GM13976 (cell line): ENCODE measurements at regions not wholly inside any gene's neighbourhood (a gene's known extent, or its start where the extent isn't known, plus 50 kb on each side); places are given as distances from the start of the nearest gene placed in this dataset.

Experiments
- DNase-seq: peaks from one replicate; pipeline ENCODE4 v3.0.0; 2012; ENCODE audit warnings: low spot score
- in situ Hi-C: fragments of 300-500 bp; cut with MboI; formaldehyde crosslinking; loops from one replicate; pipeline ENCODE4 v1.12.0; 2022; ENCODE audit warnings: low sequenced_read_pairs, mixed read lengths, inconsistent platforms; ENCODE audit not compliant: unreplicated experiment
- TF ChIP-seq, protein P1 (sequence below): IDR thresholded peaks from 2 replicates; pipeline ENCODE4 v1.5.1; 2012; ENCODE audit warnings: borderline replicate concordance, mild to moderate bottlenecking; ENCODE audit not compliant: insufficient read depth; ENCODE audit errors: extremely low read depth, missing control alignments, control extremely low read depth

DNA sequence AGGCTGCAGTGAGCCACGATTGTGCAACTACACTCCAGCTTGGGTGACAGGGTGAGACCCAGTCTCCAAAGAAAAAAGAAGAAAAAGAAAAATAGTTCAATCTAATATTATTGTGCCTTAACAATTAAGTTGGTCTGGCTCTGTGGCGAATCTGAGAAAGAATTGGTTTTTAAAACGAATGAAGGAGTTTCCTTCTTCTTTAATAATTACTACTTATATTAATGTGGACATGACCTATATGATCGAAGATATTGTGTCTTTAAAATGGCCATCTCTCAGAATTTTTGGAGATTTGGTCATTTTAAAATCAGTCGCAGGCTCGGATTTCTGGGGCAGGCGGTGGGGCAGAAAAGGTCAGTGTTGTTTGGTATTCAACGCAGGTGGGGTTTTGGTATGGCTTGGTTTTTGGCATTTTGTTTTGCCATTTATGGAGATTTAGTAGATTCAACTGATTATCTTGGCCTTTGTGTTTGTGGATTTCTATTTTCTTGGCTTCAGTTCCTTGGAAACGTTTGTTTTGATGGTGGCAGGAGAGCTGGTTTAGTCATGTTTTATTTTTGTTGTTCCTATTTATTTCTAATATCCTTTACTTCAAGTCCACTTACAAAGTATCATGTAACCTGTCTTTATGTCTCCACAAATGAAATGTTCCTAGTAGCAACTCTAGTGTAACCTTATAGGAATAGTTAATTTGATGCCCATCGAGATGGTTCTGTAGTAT is 178.8 kb upstream of the MKLN1 start:
- TF ChIP-seq, protein P1, sequence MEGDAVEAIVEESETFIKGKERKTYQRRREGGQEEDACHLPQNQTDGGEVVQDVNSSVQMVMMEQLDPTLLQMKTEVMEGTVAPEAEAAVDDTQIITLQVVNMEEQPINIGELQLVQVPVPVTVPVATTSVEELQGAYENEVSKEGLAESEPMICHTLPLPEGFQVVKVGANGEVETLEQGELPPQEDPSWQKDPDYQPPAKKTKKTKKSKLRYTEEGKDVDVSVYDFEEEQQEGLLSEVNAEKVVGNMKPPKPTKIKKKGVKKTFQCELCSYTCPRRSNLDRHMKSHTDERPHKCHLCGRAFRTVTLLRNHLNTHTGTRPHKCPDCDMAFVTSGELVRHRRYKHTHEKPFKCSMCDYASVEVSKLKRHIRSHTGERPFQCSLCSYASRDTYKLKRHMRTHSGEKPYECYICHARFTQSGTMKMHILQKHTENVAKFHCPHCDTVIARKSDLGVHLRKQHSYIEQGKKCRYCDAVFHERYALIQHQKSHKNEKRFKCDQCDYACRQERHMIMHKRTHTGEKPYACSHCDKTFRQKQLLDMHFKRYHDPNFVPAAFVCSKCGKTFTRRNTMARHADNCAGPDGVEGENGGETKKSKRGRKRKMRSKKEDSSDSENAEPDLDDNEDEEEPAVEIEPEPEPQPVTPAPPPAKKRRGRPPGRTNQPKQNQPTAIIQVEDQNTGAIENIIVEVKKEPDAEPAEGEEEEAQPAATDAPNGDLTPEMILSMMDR: no peak
- in situ Hi-C loops: no loop called here
- no peak for DNase-seq

GRCh38 chr7:131149429-131149773 is 178.3 kb upstream of the MKLN1 start:
- in situ Hi-C loops: no loop called here
- no peak for DNase-seq
- TF ChIP-seq, protein P1: no peak

- in situ Hi-C loops: no loop called here
- no peak for DNase-seq
Observed at GRCh38 chr7:131149840-131150239, 177.8 kb upstream of the MKLN1 start.

GRCh38 chr7:131151034-131151433 is 176.6 kb upstream of the MKLN1 start:
- in situ Hi-C loops: no loop called here
- TF ChIP-seq, protein P1: no peak
- no peak for DNase-seq

More at GRCh38 chr7:131149840-131150239, 177.8 kb upstream of the MKLN1 start:
- TF ChIP-seq, protein P1: no peak

DNA sequence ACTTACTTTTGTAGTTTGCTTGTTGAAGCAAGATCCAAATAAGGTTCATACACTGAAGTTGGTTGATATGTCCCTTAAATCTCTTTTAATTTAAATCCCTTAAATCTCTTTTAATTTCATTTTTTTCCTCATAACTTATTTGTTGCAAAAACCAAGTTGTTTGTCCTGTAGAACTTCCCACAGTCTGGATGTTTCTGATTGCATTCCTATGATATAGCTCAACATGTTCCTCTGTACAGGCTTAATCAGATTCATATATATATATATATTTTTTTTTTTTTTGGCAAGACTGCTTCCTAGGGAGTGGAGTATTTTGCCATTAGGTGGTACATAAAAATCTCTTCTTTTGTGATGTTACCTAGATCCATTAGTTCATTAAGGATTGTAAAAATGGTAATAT is 174.9 kb upstream of the MKLN1 start:
- TF ChIP-seq, protein P1: no peak
- in situ Hi-C loops: no loop called here
- DNase-seq: no peak

DNA sequence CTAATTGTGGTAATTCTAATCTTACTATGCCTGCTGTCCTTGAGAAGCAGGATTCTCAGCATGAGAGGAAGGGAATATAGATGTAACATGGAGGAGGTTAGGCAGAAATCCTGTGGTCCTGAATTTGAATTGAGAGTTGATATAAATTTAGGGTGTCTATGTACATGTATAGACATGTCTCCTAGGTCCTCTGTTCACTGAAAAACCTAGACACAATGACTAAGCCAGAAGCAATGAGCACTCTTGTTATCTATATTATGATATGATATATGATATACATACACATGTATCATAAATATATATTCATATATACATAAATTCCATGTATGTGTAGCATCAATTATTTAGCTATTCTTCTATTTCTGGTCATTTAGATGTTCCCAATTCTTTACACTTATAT is 173.3 kb upstream of the MKLN1 start:
- no peak for DNase-seq
- in situ Hi-C loops: no loop called here
- TF ChIP-seq, protein P1: no peak
